ENCODE measurements at regions not wholly inside any gene's neighbourhood (a gene's known extent, or its start where the extent isn't known, plus 50 kb on each side); places are given as distances from the start of the nearest gene placed in this dataset.

DNA sequence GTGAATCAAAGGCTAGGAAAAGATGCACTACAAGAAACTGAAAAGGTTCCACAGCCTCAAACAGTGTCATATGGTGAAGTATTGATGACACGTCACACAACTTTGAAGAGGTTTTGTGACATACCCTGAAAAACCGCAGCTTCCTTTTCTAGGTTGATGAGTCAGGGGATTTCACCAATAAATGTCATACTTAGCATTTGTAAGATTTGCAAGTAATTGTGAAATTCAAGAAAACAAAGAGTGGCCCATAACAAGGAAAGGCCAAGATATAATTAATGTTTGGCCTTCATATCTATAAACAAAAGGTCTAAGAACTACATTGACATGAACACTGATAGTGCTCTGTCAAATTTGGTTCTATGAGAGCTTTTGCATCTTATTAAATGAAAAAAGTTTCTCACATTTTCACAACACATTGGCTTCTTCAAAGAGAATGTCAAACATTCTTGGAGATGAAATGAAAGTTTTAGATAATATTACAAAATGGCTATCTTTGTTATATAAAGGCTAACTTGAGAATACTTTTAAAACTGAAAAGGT is 62.0 kb upstream of the NAMPT start:
- H3K9me3 ChIP-seq (ENCODE audit: control insufficient read depth, low read depth, low read length): peaks cover 8% of the 10 kb centered on the region
- H3K4me2 ChIP-seq (ENCODE audit: control insufficient read depth, extremely low read depth, insufficient read depth, low read depth, low read length): peak overlapping the region; percentile 45
- H3K4me1 ChIP-seq (ENCODE audit: control insufficient read depth, extremely low read depth, insufficient read depth, low read length): peaks cover 14% of the 10 kb centered on the region
- TF ChIP-seq, protein P1, sequence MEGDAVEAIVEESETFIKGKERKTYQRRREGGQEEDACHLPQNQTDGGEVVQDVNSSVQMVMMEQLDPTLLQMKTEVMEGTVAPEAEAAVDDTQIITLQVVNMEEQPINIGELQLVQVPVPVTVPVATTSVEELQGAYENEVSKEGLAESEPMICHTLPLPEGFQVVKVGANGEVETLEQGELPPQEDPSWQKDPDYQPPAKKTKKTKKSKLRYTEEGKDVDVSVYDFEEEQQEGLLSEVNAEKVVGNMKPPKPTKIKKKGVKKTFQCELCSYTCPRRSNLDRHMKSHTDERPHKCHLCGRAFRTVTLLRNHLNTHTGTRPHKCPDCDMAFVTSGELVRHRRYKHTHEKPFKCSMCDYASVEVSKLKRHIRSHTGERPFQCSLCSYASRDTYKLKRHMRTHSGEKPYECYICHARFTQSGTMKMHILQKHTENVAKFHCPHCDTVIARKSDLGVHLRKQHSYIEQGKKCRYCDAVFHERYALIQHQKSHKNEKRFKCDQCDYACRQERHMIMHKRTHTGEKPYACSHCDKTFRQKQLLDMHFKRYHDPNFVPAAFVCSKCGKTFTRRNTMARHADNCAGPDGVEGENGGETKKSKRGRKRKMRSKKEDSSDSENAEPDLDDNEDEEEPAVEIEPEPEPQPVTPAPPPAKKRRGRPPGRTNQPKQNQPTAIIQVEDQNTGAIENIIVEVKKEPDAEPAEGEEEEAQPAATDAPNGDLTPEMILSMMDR (optimal IDR thresholded peaks at IDR 0.05 in 1 of 3, IDR thresholded peaks at IDR 0.05 in 1 of 3, conservative IDR thresholded peaks at IDR 0.05 in 1 of 3; ENCODE audit: extremely low read depth in 1 of 3, insufficient read depth in 2 of 3, low read length in 3 of 3): no peak
- TF ChIP-seq EZH2 (IDR thresholded peaks at IDR 0.05; ENCODE audit: low read length): no peak
- H3K9ac ChIP-seq (ENCODE audit: control insufficient read depth, extremely low read depth, insufficient read depth, low read length): no peak overlapping the region
- H3K4me3 ChIP-seq (ENCODE audit: control insufficient read depth in 2 of 3, extremely low read depth in 1 of 3, insufficient read depth in 2 of 3, low read depth in 1 of 3, low read length in 3 of 3): no peak overlapping the region
- no peaks in the 10 kb centered on the region for H3K9me1 ChIP-seq (ENCODE audit: control insufficient read depth, extremely low read depth, insufficient read depth, low read length)
- FAIRE-seq (peak; percentile 79), DNase-seq (ENCODE audit: low read depth, low spot score) (no peak)
- H3K79me2 ChIP-seq (ENCODE audit: control insufficient read depth, insufficient read depth, low read length): no peaks in the 10 kb centered on the region
- peak overlapping the region; percentile 62 for H3K27ac ChIP-seq (ENCODE audit: control insufficient read depth, insufficient read depth, low read length)
- H4K20me1 ChIP-seq (ENCODE audit: control insufficient read depth, extremely low read depth, insufficient read depth, low read length): no peaks in the 10 kb centered on the region
- H3K27me3 ChIP-seq (ENCODE audit: control insufficient read depth, extremely low read depth, insufficient read depth, low read length): no peaks in the 10 kb centered on the region
- H3K36me3 ChIP-seq (ENCODE audit: control insufficient read depth in 2 of 2, extremely low read depth in 1 of 2, insufficient read depth in 2 of 2, low read length in 2 of 2): no peaks in the 10 kb centered on the region
- dilution Hi-C loops (cut with MboI; ENCODE audit: extremely low pct_ligation_motif_present, low sequenced_read_pairs): no loop called here
- no peak overlapping the region for H2AFZ ChIP-seq (ENCODE audit: control insufficient read depth, low read length)

DNA sequence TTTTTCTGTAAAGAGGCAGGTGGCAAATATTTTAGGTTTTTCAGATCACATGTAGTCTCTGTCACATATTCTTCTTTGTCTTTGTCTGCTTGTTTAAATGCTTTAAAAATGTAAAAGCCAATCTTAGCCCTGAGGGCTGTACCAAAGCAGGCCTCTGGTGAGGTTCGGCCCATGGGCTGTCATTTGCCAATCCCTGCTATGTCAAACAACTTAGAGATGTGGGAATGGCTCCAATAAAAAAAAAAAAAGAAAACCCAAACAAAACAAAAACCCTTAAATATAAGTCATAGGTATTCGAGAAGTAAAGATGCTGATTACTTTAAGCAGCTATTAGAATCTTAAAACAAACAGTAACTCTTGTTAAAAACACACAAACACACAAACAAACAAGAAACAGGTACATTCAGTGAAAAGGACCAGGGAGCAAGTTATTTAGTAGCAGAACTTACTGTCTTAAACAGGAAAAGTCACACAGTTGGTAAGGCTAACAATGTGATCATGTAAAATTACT is 61.4 kb upstream of the NAMPT start:
- H4K20me1 ChIP-seq (ENCODE audit: control insufficient read depth, extremely low read depth, insufficient read depth, low read length): no peaks in the 10 kb centered on the region
- no peaks in the 10 kb centered on the region for H3K27me3 ChIP-seq (ENCODE audit: control insufficient read depth, extremely low read depth, insufficient read depth, low read length)
- no peak overlapping the region for H2AFZ ChIP-seq (ENCODE audit: control insufficient read depth, low read length)
- DNase-seq (ENCODE audit: low read depth, low spot score) (no peak), FAIRE-seq (no peak)
- peaks cover 14% of the 10 kb centered on the region for H3K4me1 ChIP-seq (ENCODE audit: control insufficient read depth, extremely low read depth, insufficient read depth, low read length)
- H3K9ac ChIP-seq (ENCODE audit: control insufficient read depth, extremely low read depth, insufficient read depth, low read length): no peak overlapping the region
- H3K4me3 ChIP-seq (ENCODE audit: control insufficient read depth in 2 of 3, extremely low read depth in 1 of 3, insufficient read depth in 2 of 3, low read depth in 1 of 3, low read length in 3 of 3): no peak overlapping the region
- H3K79me2 ChIP-seq (ENCODE audit: control insufficient read depth, insufficient read depth, low read length): no peaks in the 10 kb centered on the region
- H3K27ac ChIP-seq (ENCODE audit: control insufficient read depth, insufficient read depth, low read length): peak overlapping the region; percentile 62
- H3K9me1 ChIP-seq (ENCODE audit: control insufficient read depth, extremely low read depth, insufficient read depth, low read length): no peaks in the 10 kb centered on the region
- no peaks in the 10 kb centered on the region for H3K36me3 ChIP-seq (ENCODE audit: control insufficient read depth in 2 of 2, extremely low read depth in 1 of 2, insufficient read depth in 2 of 2, low read length in 2 of 2)
- peaks cover 8% of the 10 kb centered on the region for H3K9me3 ChIP-seq (ENCODE audit: control insufficient read depth, low read depth, low read length)
- no peak for TF ChIP-seq EZH2 (IDR thresholded peaks at IDR 0.05; ENCODE audit: low read length)
- TF ChIP-seq, protein P1 (optimal IDR thresholded peaks at IDR 0.05 in 1 of 3, IDR thresholded peaks at IDR 0.05 in 1 of 3, conservative IDR thresholded peaks at IDR 0.05 in 1 of 3; ENCODE audit: extremely low read depth in 1 of 3, insufficient read depth in 2 of 3, low read length in 3 of 3): no peak
- H3K4me2 ChIP-seq (ENCODE audit: control insufficient read depth, extremely low read depth, insufficient read depth, low read depth, low read length): peak overlapping the region; percentile 45
- dilution Hi-C loops (cut with MboI; ENCODE audit: extremely low pct_ligation_motif_present, low sequenced_read_pairs): no loop called here
